NCI-H446 treated with DMSO at 0.1 percent for 48 hours (cell line): ENCODE measurements at regions not wholly inside any gene's neighbourhood (a gene's known extent, or its start where the extent isn't known, plus 50 kb on each side); places are given as distances from the start of the nearest gene placed in this dataset.
"Not testable (repeated sequence)": the region's sequence is repeated elsewhere in the genome, so short reads cannot be mapped to it uniquely, and the experiment has no call there.

Experiments used
- DNase-seq: peaks from one replicate; lab custom pipeline; 2025; lab: John Stamatoyannopoulos, UW

- DNase-seq = no peak
Observed at GRCh38 chr2:84288293-84288692, 170.8 kb downstream of the SUCLG1 start.

DNA sequence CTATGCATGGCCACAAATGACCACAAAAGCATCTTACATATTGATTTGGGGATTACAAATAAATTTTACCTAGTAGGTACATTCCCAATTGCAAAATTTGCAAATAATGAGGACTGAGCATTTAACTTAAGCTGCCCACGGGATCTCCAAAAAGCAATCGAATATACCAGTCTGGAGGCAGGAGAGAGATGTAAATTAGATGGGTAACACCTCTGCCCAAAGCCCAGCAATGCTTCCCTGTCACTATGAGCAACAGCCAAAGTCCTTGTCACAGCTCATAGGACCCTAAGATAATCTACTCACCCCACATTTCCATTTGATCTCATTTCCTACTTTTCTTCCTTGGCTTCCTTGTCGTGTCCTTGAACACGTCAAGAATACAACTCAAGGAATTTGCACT is 172.2 kb downstream of the SUCLG1 start:
- DNase-seq = no peak

DNA sequence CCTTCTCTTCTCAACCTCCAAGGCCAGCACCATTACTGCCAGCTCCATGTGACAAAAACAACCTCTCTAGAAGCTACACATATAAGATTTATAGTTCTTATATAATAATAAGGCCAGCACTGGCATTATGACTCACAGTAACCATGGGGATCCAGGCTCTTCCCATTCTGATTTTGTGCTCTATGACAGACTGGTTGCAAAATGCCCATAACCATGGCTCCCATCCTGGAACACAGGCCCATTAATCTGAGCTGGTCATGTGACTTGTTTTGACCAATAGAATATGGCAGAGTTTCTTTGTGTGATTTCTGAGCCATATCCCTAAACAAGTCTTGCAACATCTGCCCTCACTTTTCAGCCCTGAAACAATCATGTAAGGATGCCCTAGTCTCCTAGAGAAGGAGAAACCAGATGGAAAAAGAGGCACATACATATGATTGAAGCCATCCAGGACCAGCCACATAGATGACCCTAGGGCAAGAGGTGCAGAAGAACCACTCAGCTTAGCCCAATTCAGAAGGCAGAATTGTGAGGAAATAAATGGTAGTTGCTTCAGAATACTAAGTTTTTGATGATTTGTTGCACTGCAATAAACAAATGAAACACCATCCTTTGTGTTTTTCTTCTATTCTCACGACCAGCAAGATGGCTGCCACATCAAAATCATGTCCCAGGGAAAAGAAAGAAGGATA is 173.9 kb downstream of the SUCLG1 start:
- no peak for DNase-seq

GRCh38 chr2:84283506-84283905 is 175.6 kb downstream of the SUCLG1 start:
- DNase-seq = no peak

GRCh38 chr2:84281510-84281909 is 177.6 kb downstream of the SUCLG1 start:
- DNase-seq = no peak

GRCh38 chr2:84280873-84281272 is 178.2 kb downstream of the SUCLG1 start:
- DNase-seq = no peak

DNA sequence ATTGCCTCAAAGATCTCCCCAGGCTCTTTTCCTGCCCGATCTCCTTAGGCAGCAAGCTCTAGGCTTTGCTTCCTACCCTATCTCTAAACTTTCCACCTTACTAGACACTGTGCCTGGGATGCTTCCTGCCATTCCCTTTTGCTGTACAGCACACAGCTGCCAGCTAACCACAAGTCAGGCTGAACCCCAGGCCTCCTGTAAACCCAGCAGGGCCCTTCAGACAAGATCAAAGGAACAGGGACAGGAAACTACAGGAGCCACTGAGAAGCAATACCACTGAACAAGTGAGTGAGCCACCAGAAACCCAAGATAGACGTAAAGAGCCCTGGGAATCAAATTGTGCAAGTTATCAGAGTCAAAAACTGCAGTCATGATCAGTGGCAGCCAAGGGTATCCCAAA is 180.7 kb downstream of the SUCLG1 start:
- no peak for DNase-seq

DNA sequence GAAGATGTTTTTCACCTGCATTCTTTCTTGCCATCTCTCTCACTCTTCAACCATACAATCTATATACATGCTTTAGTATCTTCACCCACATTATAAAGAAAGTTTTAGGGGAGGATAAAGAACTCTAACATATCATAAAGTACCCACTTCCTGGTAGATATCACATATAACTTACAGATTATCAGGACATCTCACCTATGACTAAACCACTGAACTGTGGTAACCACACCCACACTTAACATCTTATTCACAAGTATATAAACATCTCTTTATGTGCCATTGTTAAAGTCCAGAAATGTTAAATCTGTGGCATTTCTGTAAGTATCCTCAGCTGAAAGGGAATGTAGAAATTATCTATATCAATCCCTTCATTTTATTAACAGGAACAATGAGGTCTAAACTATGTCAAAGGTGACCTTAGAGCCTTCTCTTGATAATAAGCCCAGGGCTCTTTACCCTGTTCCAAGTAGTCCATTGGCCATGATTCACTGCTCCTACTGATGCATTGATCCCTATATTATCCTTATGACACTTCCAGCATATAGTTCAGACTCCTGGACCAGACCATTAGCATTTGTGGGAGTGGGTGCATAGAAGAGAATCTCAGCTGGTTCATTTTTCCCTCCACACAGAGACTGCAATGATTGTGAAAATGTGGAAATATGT is 182.4 kb downstream of the SUCLG1 start:
- DNase-seq = no peak

GRCh38 chr2:84273406-84273805 is 185.7 kb downstream of the SUCLG1 start:
- no peak for DNase-seq

DNA sequence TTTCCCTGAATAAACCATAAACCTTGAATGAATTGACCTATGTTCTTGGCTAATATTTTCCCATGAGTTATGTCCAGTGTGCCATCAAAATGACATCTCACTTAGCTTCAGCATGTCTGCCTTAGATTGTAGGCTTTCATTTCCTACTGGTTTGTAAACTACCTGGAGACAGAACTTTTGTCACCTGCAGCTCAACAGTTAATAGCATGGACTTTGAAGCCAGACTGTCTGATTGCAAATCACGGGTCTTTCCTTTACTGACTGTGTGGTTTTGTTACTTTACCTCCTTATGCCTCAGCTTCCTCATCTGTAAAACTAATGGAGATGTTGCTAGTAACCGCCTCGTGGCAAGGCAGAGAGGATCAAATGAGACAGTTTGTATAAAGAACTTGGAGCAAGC is 187.1 kb downstream of the SUCLG1 start:
- no peak for DNase-seq

GRCh38 chr2:84257831-84258230 is 201.2 kb downstream of the SUCLG1 start:
- DNase-seq = no peak

GRCh38 chr2:84251651-84252302 is 207.3 kb downstream of the SUCLG1 start:
- no peak for DNase-seq

DNA sequence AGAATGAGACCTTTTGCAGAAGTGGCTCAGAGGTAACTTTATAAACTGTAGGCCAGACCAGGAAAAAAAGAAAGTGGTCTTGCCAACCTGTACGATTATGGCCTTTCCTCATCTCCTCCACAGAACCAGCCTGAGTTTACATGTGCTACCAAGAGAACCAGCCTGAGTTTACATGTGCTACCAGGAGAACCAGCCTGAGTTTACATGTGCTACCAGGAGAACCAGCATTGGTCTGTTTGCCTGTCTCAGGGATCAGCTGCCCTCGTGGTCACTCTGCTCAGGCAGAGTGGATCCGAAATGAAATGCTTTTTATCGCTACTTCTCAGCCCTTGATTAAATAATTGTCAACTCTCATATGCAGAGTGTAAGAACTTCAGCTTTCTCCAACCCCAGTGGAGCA is 209.9 kb downstream of the SUCLG1 start:
- DNase-seq = no peak

DNA sequence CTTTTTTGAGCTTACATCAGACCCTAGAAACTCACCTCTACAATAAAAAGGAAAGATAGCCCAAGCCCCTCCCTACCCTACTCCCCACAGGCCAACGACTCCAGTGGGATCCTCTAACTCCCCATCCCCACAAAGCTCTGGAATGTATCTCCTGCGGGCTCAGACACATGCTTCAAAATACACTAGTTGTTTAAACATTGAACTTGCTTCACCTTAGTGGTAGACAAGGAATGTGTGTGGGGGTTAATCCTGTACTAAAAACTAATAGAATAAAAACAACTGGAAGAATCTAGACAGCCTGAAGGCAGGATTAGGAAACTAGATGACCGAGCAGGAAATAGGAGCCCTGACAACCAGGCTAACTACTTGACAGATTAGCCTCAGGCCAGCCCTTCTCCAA is 211.5 kb downstream of the SUCLG1 start:
- DNase-seq = no peak

DNA sequence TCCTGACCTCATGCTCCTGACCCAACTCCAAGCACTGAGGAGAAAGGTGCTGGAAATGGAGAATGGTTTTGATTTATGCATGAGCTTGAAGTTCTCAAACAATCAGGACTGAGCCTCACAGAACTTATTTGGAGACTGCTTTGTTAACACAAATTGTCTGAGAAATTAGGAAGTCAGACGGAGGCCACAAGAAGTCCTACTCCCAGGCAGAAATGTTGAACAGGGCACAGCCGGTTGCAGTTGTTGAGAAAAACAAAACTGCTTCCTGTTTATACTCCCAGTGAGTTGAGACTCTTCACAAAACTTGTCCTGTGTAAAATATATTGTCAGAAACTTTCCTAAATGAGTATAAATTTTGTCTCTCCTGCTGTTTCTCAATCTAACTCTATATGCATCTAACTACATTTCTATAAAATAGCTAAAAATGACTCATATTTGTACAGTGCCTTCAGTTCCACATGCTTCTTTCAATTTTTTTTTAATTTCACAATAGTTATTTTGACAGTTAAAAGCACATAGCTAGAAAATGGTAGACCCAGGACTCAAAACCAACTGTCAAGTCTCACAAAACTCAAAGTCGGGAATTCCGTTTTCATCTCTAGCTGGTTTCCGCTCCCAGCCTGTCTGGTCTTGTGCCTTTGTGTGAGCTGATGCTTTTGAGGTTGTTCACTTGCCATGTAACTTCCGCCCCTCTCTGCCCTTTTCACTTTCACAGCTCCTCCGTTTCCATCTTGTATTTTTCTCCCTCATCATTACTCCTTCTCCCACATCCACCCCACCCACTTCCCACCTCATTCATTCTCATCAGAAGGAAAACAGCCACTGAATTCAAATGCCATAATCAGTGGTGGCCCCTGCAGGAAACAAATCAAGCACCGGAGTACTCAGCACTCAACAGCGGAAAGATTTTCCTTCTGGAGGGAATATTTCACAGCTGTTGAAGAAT is 215.0 kb downstream of the SUCLG1 start:
- no peak for DNase-seq

- no peak for DNase-seq
Observed at GRCh38 chr2:84238907-84239306, 220.2 kb downstream of the SUCLG1 start.

DNA sequence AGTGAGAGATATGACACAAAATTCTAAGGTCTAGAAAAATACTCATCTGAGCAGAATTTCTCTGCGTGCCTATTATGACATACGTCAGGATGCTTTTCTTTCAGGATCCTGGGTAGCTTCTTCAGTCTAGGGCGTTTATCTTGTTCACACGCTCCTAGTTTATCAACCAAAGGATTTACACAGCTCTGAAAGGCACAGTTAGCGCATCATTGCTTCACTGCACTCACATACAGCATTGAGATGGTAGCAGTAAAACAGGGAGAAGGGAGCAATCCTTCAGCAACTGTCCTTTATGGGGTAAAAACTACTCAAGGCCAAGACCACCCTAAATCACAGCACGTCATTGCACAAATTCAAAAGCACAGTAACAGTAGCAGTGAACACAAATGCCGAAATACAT is 222.8 kb downstream of the SUCLG1 start:
- DNase-seq = no peak

- no peak for DNase-seq
Observed at GRCh38 chr2:84234103-84234502, 225.0 kb downstream of the SUCLG1 start.

DNA sequence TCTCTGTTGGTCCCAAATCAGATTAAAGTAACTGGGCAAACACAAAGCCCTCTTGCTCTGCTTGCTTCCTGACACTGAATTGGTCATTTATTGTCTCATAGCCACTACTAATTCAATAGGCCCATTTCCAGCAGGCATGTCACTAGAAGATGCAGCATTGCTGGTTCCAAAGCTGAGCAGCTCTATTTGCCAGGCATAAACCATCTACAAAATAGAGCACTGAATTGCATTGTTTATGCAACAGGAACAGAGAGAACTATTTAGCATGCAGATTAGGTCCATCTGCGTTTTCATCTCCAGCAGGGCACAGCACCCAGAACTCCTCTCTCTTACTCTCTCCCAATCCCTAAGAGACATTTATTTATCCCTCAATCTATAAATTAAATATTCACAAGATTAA is 227.6 kb downstream of the SUCLG1 start:
- DNase-seq = no peak

DNA sequence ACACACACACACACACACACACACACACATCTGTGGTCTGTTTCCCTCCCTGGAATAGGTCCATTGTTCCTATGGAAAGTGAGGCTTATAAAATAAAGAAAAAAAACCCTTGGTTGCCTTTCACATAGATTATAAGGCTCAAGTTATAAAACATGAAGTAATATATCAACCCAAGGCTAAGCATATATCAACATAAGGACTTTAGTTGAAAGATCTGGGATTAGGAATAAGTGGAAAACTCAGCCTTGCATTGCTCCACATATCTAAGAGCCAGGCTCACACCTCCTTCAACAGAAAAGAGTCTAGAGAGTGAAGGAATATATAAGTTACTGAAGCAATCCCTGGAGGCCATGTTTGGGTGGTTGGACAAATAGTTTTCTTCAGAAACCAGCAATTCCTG is 235.0 kb downstream of the SUCLG1 start:
- DNase-seq = no peak

- DNase-seq = no peak
Observed at GRCh38 chr2:84223191-84223590, 235.9 kb downstream of the SUCLG1 start.

GRCh38 chr2:84221102-84221501 is 238.0 kb downstream of the SUCLG1 start:
- not testable (repeated sequence) for DNase-seq
